ENCODE measurements at regions not wholly inside any gene's neighbourhood (a gene's known extent, or its start where the extent isn't known, plus 50 kb on each side); places are given as distances from the start of the nearest gene placed in this dataset.
A peak's percentile ranks its signal among the peaks of the same experiment; 100 is the strongest.

DNA sequence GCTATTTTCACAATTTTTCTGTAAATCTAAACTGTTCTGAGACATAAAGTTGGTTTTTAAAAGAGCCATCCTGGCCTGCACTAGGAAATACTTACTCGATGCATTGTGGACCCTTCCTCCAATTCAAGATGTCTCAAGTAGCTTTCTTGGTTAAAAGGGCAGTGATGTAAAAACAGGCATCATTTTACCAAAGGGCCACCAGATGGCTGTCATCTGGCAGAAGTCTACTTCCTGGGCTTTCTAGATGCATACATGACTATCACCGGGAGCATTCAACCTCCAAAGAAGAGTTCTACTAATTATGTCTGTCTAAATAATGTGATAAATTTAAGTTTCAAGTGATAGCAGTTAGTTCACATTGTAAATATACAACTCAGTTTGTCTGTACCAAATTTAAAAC, 96.8 kb upstream of the FRMD6 start:
- Histone ChIP-seq H3K18ac (ENCODE audit: extremely low read depth, low read length) (no peak overlapping the region), H3K4me3 (ENCODE audit: extremely low read depth in 1 of 4, insufficient read depth in 2 of 4, low read depth in 3 of 4, low read length in 4 of 4) (no peak overlapping the region), H3K14ac (ENCODE audit: insufficient read length) (no peak overlapping the region), H3K4me1 (replicated peaks in 1 of 4; ENCODE audit: control insufficient read depth in 3 of 4, insufficient read depth in 4 of 4, low read length in 3 of 4) (no peaks in the 10 kb centered on the region), H2AK5ac (ENCODE audit: low read depth, low read length) (no peak overlapping the region), H2BK5ac (ENCODE audit: low read depth, low read length) (no peak overlapping the region), H2BK15ac (ENCODE audit: low read length) (no peak overlapping the region), H4K8ac (ENCODE audit: extremely low read depth, insufficient read depth, low read length) (no peak overlapping the region), H3K9ac (replicated peaks in 1 of 4; ENCODE audit: extremely low read depth in 1 of 4, low read depth in 3 of 4, low read length in 3 of 4) (no peak overlapping the region), H3K4me2 (ENCODE audit: insufficient read depth in 1 of 2, low read depth in 2 of 2, low read length in 2 of 2) (no peak overlapping the region), H3K79me2 (ENCODE audit: control insufficient read depth in 1 of 2, insufficient read depth in 2 of 2, low read length in 2 of 2) (no peaks in the 10 kb centered on the region), H2AFZ (ENCODE audit: low read length) (no peak overlapping the region), H4K5ac (ENCODE audit: insufficient read length, low read depth, low read length) (no peak overlapping the region), H4K20me1 (replicated peaks in 1 of 2; ENCODE audit: control insufficient read depth in 1 of 2, insufficient read depth in 2 of 2, low read length in 2 of 2) (no peaks in the 10 kb centered on the region), H2BK20ac (ENCODE audit: low read length) (no peak overlapping the region), H3K36me3 (ENCODE audit: control insufficient read depth in 2 of 4, insufficient read depth in 4 of 4, low read length in 3 of 4) (no peaks in the 10 kb centered on the region), H4K91ac (replicated peaks; ENCODE audit: insufficient read length, low read length) (no peak overlapping the region), H3K23ac (ENCODE audit: insufficient read length) (no peak overlapping the region), H2BK12ac (ENCODE audit: low read depth, low read length) (no peak overlapping the region), H3K27me3 (replicated peaks in 1 of 4; ENCODE audit: control insufficient read depth in 3 of 4, extremely low read depth in 1 of 4, insufficient read depth in 3 of 4, low read length in 3 of 4) (no peaks in the 10 kb centered on the region), H3K56ac (replicated peaks; ENCODE audit: insufficient read length, low read depth, low read length) (no peak overlapping the region), H2BK120ac (replicated peaks; ENCODE audit: low read depth, low read length) (no peak overlapping the region), H3K23me2 (ENCODE audit: low read depth, low read length) (no peaks in the 10 kb centered on the region), H3K9me3 (ENCODE audit: insufficient read depth in 2 of 2, low read depth in 1 of 2, low read length in 1 of 2) (no peaks in the 10 kb centered on the region), H3K27ac (ENCODE audit: low read depth, low read length) (no peak overlapping the region), H3K4ac (replicated peaks; ENCODE audit: insufficient read length, low read depth, low read length) (no peak overlapping the region), H3K79me1 (ENCODE audit: low read depth, low read length) (no peaks in the 10 kb centered on the region)
- ChIA-PET POLR2A (ENCODE audit: partially characterized antibody) (no interaction called here), CTCF (ENCODE audit: partially characterized antibody) (interaction anchor here (0.8 to 1.2 kb wide), 3 partner anchors 29 to 221 kb away, joined by 3 to 6 read pairs (median 3); no protein-coding TSS in a partner anchor)
- TF ChIP-seq RBBP5 (IDR thresholded peaks at IDR 0.05; ENCODE audit: borderline replicate concordance, low read depth, low read length) (no peak), POLR2A (IDR thresholded peaks at IDR 0.05; ENCODE audit: control extremely low read depth in 1 of 2, low read depth in 2 of 2, low read length in 2 of 2) (no peak), RAD21 (IDR thresholded peaks at IDR 0.05 in 1 of 2, conservative IDR thresholded peaks at IDR 0.05 in 1 of 2; ENCODE audit: low read depth in 2 of 2, low read length in 2 of 2) (peak; percentile 19 to 55; a peak in 2 of 4 replicates), SIX5 (IDR thresholded peaks at IDR 0.05; ENCODE audit: low read depth, low read length) (no peak)
- TF ChIP-seq, protein P1, sequence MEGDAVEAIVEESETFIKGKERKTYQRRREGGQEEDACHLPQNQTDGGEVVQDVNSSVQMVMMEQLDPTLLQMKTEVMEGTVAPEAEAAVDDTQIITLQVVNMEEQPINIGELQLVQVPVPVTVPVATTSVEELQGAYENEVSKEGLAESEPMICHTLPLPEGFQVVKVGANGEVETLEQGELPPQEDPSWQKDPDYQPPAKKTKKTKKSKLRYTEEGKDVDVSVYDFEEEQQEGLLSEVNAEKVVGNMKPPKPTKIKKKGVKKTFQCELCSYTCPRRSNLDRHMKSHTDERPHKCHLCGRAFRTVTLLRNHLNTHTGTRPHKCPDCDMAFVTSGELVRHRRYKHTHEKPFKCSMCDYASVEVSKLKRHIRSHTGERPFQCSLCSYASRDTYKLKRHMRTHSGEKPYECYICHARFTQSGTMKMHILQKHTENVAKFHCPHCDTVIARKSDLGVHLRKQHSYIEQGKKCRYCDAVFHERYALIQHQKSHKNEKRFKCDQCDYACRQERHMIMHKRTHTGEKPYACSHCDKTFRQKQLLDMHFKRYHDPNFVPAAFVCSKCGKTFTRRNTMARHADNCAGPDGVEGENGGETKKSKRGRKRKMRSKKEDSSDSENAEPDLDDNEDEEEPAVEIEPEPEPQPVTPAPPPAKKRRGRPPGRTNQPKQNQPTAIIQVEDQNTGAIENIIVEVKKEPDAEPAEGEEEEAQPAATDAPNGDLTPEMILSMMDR (IDR thresholded peaks at IDR 0.05; ENCODE audit: control extremely low read depth in 1 of 3, insufficient read depth in 1 of 3, low read depth in 1 of 3, low read length in 3 of 3), result peak in 2 of 3 experiments; percentile 14 to 23; a peak in 2 of 4 replicates
- 90% methylated on average over 2 of the region's 2 CpGs; no CpG with 5 or more reads in 1 of the 2 experiments for WGBS, 2 experiments (ENCODE audit: extremely low coverage in 1 of 2, insufficient coverage in 1 of 2, insufficient read length in 1 of 2, insufficient replicate concordance in 2 of 2, low coverage in 1 of 2, low lambda C conversion rate in 2 of 2, missing lambda C conversion rate in 1 of 2)
- DNase-seq (ENCODE audit: low read depth in 1 of 2, low spot score in 2 of 2) (no peak), FAIRE-seq (no peak)

All from H1 (cell line).